Uterus (tissue), 2 donors: ENCODE measurements at regions not wholly inside any gene's neighbourhood (a gene's known extent, or its start where the extent isn't known, plus 50 kb on each side); places are given as distances from the start of the nearest gene placed in this dataset.

Experiments used
- CTCF ChIP-seq, 4 experiments: fragments of 200-600 bp in 2 of 4; fragments of 450-650 bp in 2 of 4; sonication (generic) in 2 of 4; IDR thresholded peaks; one replicate each; pipeline ENCODE4 v1.5.1; 2016 to 2019; ENCODE audit warnings: antibody characterized with exemption in 4 of 4, mild to moderate bottlenecking in 2 of 4, moderate library complexity in 1 of 4
- POLR2A ChIP-seq, 2 donors: fragments of 450-650 bp; IDR thresholded peaks; one replicate each; pipeline ENCODE4 v1.6.1; 2016; ENCODE audit warnings: antibody characterized with exemption in 2 of 2, mild to moderate bottlenecking in 1 of 2, moderate library complexity in 1 of 2

- TF ChIP-seq CTCF (IDR thresholded peaks at IDR 0.05) (no peak), POLR2A (IDR thresholded peaks at IDR 0.05) (no peak)
Observed at GRCh38 chr18:22702806-22703205, 230.3 kb upstream of the RBBP8 start.
